Heart left ventricle (tissue), 16 donors: ENCODE measurements at regions not wholly inside any gene's neighbourhood (a gene's known extent, or its start where the extent isn't known, plus 50 kb on each side); places are given as distances from the start of the nearest gene placed in this dataset.
"Not testable (repeated sequence)": the region's sequence is repeated elsewhere in the genome, so short reads cannot be mapped to it uniquely, and the experiment has no call there.

Experiments
- ATAC-seq, 4 donors: fragments of 200-7000 bp; cut with Tn5 transposase; one replicate each; pipeline ENCODE4 v1.9.1; 2020 to 2022; ENCODE audit warnings: moderate library complexity in 4 of 4, mild to moderate bottlenecking in 3 of 4, moderate number of reproducible peaks in 1 of 4
- DNase-seq, 5 donors: peaks; one replicate each; pipeline ENCODE4 v3.0.0-alpha.2; 2020
- H3K27ac ChIP-seq, 12 donors: fragments of 200-600 bp; sonication (generic) in 4 of 12; one replicate each; pipeline versions ENCODE4 v1.5.0 to v1.8.0; 2016 to 2022; ENCODE audit warnings: mild to moderate bottlenecking in 2 of 12
- H3K27me3 ChIP-seq, 9 donors: fragments of 200-600 bp; sonication (generic) in 2 of 9; one replicate each; pipeline versions ENCODE4 v1.5.1 to v1.8.0; 2016 to 2022; ENCODE audit warnings: mild to moderate bottlenecking in 3 of 9
- H3K36me3 ChIP-seq, 9 donors: fragments of 200-600 bp; sonication (generic) in 2 of 9; one replicate each; pipeline versions ENCODE4 v1.5.0 to v1.8.0; 2018 to 2022; ENCODE audit warnings: mild to moderate bottlenecking in 2 of 9
- H3K4me1 ChIP-seq, 12 donors: fragments of 200-600 bp; sonication (generic) in 4 of 12; one replicate each; pipeline versions ENCODE4 v1.5.0 to v1.8.0; 2016 to 2022; ENCODE audit warnings: mild to moderate bottlenecking in 3 of 12
- H3K4me3 ChIP-seq, 12 donors: fragments of 200-600 bp; sonication (generic) in 4 of 12; one replicate each; pipeline versions ENCODE4 v1.5.0 to v1.8.0; 2017 to 2022; ENCODE audit warnings: mild to moderate bottlenecking in 9 of 12, moderate library complexity in 4 of 12
- H3K9me3 ChIP-seq, 12 donors: fragments of 200-600 bp; sonication (generic) in 4 of 12; one replicate each; pipeline versions ENCODE4 v1.5.0 to v1.8.0; 2016 to 2022; ENCODE audit warnings: mild to moderate bottlenecking in 1 of 12
- CTCF ChIP-seq, 12 donors: fragments of 200-600 bp; sonication (generic) in 4 of 12; IDR thresholded peaks; one replicate each; pipeline versions ENCODE4 v1.5.0 to v1.8.0; 2018 to 2022; ENCODE audit warnings: antibody characterized with exemption in 12 of 12, mild to moderate bottlenecking in 5 of 12
- POLR2A ChIP-seq, 2 donors: fragments of 450-650 bp; IDR thresholded peaks; one replicate each; pipeline ENCODE4 v1.6.1; 2017; ENCODE audit warnings: antibody characterized with exemption in 2 of 2, mild to moderate bottlenecking in 2 of 2, moderate library complexity in 2 of 2
- WGBS, 4 donors: extraction: QIAGEN DNeasy Blood & Tissue Kit in 2 of 4; methylation state at CpG; one replicate each; pipeline versions ENCODE4 v1.1.5 to v1.1.7; 2013 to 2018; 5-methylcytosine and 5-hydroxymethylcytosine counted together
- intact Hi-C, 10 donors: fragments of 100-400 bp; cut with DNase I; formaldehyde crosslinking; loops; one replicate each; pipeline versions ENCODE4 v1.11.1 to v1.14.2; 2022
- donor health status: ischemic (EF 13 %, LVEDD 7.1; RV severe dilation, severe dysfunction).
- donor health status: healthy with polysubstance abuse.
- donor health status: DM: no; HTN: yes; CAD: no.
- donor health status: DM: no; HTN: no; CAD: no.
- donor health status: ischemic (EF 25% LVEDD 6.9; RV normal size, moderate dysfunction).
- donor health status: ischemic (EF 25% LVEDD 5.7; RV mildly dilated, moderate dysfunction).
- donor health status: healthy.
- donor health status: DM: yes; HTN: yes; CAD: no.
- donor health status: ischemic (EF 35%, LVEDD 5.7; RV mildly dilated, moderate dysfunction).
- donor health status: nonischemic (EF 11% LVEDD 7.7; RV severe dilation, severe dysfunction).
- donor health status: DM: yes; HTN: yes; CAD: no.
- donor health status: PGD.
- donor health status: ischemic (EF 29% LVEDD 5.4; RV normal size, mild dysfunction).
- donor health status: nonischemic (EF 23%, LVEDD 6.1; RV moderate dilation, normal function).

- Histone ChIP-seq H3K9me3 (peaks cover 0 to 16% (median 0%) of the 10 kb centered on the region in 12 donors), H3K4me3 (no peak overlapping the region), H3K36me3 (no peaks in the 10 kb centered on the region), H3K27me3 (no peaks in the 10 kb centered on the region), H3K4me1 (no peaks in the 10 kb centered on the region), H3K27ac (no peak overlapping the region)
- DNase-seq (no peak), ATAC-seq (no peak)
- intact Hi-C loops, result no loop called here
- TF ChIP-seq CTCF (IDR thresholded peaks at IDR 0.05), result no peak
- TF ChIP-seq POLR2A (IDR thresholded peaks at IDR 0.05), result no peak
Observed at GRCh38 chr6:67493682-67494081, 1141.4 kb upstream of the ADGRB3 start.

- Histone ChIP-seq H3K27me3 (no peaks in the 10 kb centered on the region), H3K9me3 (peaks cover 0 to 7% (median 0%) of the 10 kb centered on the region in 12 donors), H3K4me1 (no peaks in the 10 kb centered on the region), H3K4me3 (no peak overlapping the region), H3K27ac (no peak overlapping the region), H3K36me3 (no peaks in the 10 kb centered on the region)
- intact Hi-C loops, result no loop called here
- no peak for ATAC-seq
- no peak for TF ChIP-seq CTCF (IDR thresholded peaks at IDR 0.05)
- TF ChIP-seq POLR2A (IDR thresholded peaks at IDR 0.05), result no peak
- DNase-seq, result no peak
- WGBS, 4 donors, result 14 to 41% (median 25%) methylated on average over 1 of the region's 1 CpG
Observed at GRCh38 chr6:67475700-67476099, 1159.4 kb upstream of the ADGRB3 start.

GRCh38 chr6:67467341-67467740 lies 1167.7 kb upstream of the ADGRB3 start:
- DNase-seq (no peak), ATAC-seq (no peak)
- intact Hi-C loops, result no loop called here
- no peak overlapping the region for H3K27ac ChIP-seq
- no peak overlapping the region for H3K4me3 ChIP-seq
- peaks cover 0 to 23% (median 3%) of the 10 kb centered on the region in 12 donors for H3K9me3 ChIP-seq
- WGBS, 4 donors, result 74 to 80% (median 77%) methylated on average over 7 of the region's 7 CpGs
- H3K27me3 ChIP-seq, result no peaks in the 10 kb centered on the region
- H3K4me1 ChIP-seq, result no peaks in the 10 kb centered on the region
- no peak for TF ChIP-seq CTCF (IDR thresholded peaks at IDR 0.05)
- TF ChIP-seq POLR2A (IDR thresholded peaks at IDR 0.05), result no peak
- H3K36me3 ChIP-seq, result no peaks in the 10 kb centered on the region

GRCh38 chr6:67462725-67463124 lies 1172.4 kb upstream of the ADGRB3 start:
- intact Hi-C loops, H3K4me3 ChIP-seq, H3K27me3 ChIP-seq, H3K4me1 ChIP-seq, H3K27ac ChIP-seq, DNase-seq, H3K36me3 ChIP-seq, ATAC-seq: not testable (repeated sequence)
- 95 to 100% (median 96%) methylated on average over 1 of the region's 1 CpG for WGBS, 4 donors
- peaks cover 0 to 40% (median 20%) of the 10 kb centered on the region in 12 donors for H3K9me3 ChIP-seq

- H3K27ac ChIP-seq, result no peak overlapping the region
- H3K4me3 ChIP-seq, result no peak overlapping the region
- ATAC-seq (no peak), DNase-seq (no peak)
- peaks cover 0 to 50% (median 23%) of the 10 kb centered on the region in 12 donors for H3K9me3 ChIP-seq
- intact Hi-C loops, result no loop called here
- WGBS, 4 donors, result 63 to 79% (median 71%) methylated on average over 1 of the region's 1 CpG
- H3K4me1 ChIP-seq, result no peaks in the 10 kb centered on the region
- no peaks in the 10 kb centered on the region for H3K27me3 ChIP-seq
- H3K36me3 ChIP-seq, result no peaks in the 10 kb centered on the region
- TF ChIP-seq POLR2A (IDR thresholded peaks at IDR 0.05), result no peak
- TF ChIP-seq CTCF (IDR thresholded peaks at IDR 0.05), result no peak
Observed at GRCh38 chr6:67459556-67459955, 1175.5 kb upstream of the ADGRB3 start.
